HFF-Myc (cell line): ENCODE measurements at regions not wholly inside any gene's neighbourhood (a gene's known extent, or its start where the extent isn't known, plus 50 kb on each side); places are given as distances from the start of the nearest gene placed in this dataset.

Source experiments
- DNase-seq: peaks from one replicate; pipeline ENCODE4 v3.0.0-alpha.2; 2011; ENCODE audit warnings: low read depth; ENCODE audit errors: extremely low read depth
- H3K4me3 ChIP-seq: replicated peaks from 2 replicates; pipeline ENCODE4 v1.5.1; 2011; ENCODE audit warnings: low read depth, mild to moderate bottlenecking, control low read depth, low read length
- TF ChIP-seq, protein P1 (sequence below): IDR thresholded peaks from 2 replicates; pipeline ENCODE4 v1.5.1; 2012; ENCODE audit warnings: mild to moderate bottlenecking, low read depth, low read length, control low read depth; ENCODE audit errors: missing control alignments

DNA sequence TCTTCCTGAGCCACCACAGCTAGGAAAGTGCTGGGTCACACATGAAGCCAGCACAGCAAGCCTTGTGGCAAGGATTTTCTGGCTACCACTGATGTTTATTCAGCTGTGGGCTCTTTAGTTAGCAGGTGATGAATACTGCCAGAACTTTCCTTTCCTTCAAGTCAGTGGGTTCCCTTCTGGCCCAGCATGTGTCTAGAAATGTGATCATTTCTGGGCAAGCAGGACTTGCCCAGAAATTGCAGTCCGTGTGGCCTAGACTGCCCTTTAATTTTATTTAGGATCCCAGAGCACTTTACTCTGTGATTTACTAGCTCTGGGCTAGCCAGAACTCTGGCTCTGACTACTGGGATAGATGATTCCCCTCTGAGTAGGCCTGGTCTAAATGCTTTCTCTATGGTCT is 397.5 kb downstream of the ZIC4 start:
- TF ChIP-seq, protein P1, sequence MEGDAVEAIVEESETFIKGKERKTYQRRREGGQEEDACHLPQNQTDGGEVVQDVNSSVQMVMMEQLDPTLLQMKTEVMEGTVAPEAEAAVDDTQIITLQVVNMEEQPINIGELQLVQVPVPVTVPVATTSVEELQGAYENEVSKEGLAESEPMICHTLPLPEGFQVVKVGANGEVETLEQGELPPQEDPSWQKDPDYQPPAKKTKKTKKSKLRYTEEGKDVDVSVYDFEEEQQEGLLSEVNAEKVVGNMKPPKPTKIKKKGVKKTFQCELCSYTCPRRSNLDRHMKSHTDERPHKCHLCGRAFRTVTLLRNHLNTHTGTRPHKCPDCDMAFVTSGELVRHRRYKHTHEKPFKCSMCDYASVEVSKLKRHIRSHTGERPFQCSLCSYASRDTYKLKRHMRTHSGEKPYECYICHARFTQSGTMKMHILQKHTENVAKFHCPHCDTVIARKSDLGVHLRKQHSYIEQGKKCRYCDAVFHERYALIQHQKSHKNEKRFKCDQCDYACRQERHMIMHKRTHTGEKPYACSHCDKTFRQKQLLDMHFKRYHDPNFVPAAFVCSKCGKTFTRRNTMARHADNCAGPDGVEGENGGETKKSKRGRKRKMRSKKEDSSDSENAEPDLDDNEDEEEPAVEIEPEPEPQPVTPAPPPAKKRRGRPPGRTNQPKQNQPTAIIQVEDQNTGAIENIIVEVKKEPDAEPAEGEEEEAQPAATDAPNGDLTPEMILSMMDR, result no peak
- no peak for DNase-seq

DNA sequence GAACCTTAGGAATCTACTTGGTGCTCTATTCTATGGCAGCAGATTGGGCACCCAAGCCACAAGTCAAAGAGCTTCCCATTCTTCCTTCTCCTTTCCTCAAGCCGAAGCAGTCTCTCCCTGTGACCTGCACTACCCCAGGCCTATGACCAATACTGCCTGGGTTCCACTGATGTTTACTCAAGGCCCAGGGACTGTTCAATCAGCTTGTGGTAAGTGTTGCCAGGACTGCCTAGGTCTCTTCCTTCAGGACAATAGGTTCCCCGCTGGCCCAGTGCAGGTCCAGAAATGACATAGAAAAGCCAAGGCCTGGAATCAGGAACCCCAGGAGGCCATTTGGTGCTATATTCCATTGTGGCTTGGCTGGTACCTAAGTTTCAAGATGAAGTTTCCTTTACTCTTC is 397.9 kb downstream of the ZIC4 start:
- TF ChIP-seq, protein P1, result no peak
- H3K4me3 ChIP-seq, result no peak overlapping the region
- DNase-seq, result no peak

More for the DNA sequence above, 397.5 kb downstream of the ZIC4 start:
- no peak overlapping the region for H3K4me3 ChIP-seq

DNA sequence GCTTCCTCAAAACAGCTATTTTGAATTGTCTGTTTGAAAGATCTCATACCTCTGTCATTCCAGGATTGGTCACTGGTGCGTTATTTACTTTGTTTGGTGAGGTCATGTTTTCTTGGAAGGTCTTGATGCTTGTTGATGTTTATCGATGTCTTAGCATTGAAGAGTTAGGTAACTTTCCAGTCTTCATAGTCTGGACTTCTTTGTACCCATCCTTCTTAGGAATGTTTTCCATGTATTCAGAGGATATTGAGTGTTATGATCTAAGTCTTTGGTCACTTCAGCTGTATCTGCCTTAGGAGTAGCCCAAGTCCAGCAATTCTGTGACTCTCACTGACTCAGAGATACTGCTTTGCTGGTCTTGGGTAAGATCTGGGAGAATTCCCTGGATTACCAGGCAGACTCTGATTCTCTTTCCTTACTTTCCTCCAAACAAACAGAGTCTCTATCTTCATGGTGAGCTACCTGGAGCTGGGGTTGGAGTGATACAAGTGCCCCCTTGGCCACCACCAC is 398.6 kb downstream of the ZIC4 start:
- TF ChIP-seq, protein P1, result no peak

DNA sequence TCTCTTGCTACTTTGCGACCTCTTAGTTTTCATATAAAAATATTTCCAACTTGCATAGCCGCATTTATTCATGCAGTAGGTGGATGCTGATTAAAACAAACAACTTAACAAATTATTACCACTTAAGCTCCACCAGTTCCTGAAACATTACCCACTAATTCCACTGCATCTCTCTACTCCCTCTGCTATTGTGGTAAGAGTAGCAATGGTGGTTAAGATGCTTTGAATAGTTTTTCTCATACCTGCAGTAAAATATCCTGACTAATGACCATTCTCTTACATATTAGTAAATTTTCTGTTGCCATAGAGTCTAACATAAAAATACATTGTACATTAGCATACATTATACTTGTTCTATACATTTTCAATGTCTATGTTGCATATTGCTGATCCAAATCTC is 397.6 kb upstream of the PLSCR5 start:
- no peak overlapping the region for H3K4me3 ChIP-seq
- no peak for DNase-seq
- TF ChIP-seq, protein P1, result no peak

More for the DNA sequence above, 398.6 kb downstream of the ZIC4 start:
- DNase-seq, result no peak
- H3K4me3 ChIP-seq, result no peak overlapping the region

DNA sequence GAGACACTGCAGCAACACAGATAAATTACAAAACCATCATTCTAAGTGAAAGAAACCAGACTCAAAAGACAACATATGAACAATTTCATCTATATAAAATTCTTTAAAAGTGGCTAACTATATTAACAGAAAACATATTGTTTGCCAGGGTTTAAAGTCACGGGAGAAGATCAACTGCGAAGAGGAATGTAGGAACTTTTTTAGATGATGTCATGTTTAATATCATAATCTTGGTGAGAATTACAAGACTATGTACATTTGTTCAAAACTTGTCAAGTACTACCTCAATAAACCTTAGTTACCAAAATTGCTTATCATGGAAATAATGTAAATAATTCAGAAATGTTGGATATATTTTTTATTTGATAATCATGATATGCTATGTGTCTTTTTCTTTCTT is 395.1 kb upstream of the PLSCR5 start:
- no peak overlapping the region for H3K4me3 ChIP-seq
- TF ChIP-seq, protein P1, result no peak
- no peak for DNase-seq

DNA sequence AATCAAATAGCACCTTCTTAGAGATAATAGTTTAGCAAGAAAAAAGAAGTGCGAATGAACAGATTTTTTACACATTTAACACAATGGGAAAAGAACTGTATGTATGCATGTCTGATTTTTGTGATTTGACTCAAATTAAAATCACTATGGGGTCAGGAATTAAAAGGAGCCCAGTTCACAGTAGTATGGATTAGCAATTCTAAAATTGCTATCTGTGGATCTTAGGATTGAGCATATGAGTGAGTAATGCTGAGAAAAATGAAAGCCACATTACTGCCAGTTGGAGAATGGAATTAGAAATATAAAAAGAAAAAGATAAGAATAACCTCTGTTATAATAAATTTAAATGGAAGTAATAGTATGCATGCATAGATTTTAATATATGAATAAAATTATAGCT is 386.8 kb upstream of the PLSCR5 start:
- TF ChIP-seq, protein P1, result no peak
- no peak overlapping the region for H3K4me3 ChIP-seq
- DNase-seq, result no peak

DNA sequence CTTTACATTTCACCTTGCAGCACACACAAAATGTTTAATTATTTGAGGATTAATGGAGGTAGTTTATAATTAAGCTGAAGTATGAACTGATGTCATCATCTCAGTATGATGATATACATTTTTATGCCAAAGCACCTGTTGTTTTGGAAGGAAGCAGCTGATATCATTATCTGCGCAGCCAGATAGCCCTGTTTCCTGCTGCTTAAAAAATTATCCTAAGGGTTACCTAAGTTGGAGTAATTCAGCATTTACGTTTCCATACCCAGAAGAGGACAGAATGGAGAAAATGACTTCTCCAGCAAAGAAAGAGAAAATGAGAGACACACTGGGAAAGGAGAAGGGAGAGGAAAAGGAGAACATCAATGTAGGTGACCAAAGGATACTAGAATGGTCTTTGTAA is 370.3 kb upstream of the PLSCR5 start:
- TF ChIP-seq, protein P1, result no peak
- no peak for DNase-seq

More for the DNA sequence above, 370.3 kb upstream of the PLSCR5 start:
- H3K4me3 ChIP-seq, result no peak overlapping the region
